Thyroid gland (tissue), 4 donors: ENCODE measurements at regions not wholly inside any gene's neighbourhood (a gene's known extent, or its start where the extent isn't known, plus 50 kb on each side); places are given as distances from the start of the nearest gene placed in this dataset.

Source experiments
- DNase-seq, 2 donors: peaks; one replicate each; pipeline ENCODE4 v3.0.0-alpha.2; 2019
- H3K27ac ChIP-seq, 3 donors: fragments of 200-600 bp; sonication (generic); 1 replicate in 2 of 3; 2 replicates in 1 of 3; pipeline ENCODE4 v1.5.1; 2016 to 2019; ENCODE audit warnings: mild to moderate bottlenecking in 1 of 3, moderate library complexity in 1 of 3
- H3K27me3 ChIP-seq: fragments of 200-600 bp; sonication (generic); one replicate; pipeline ENCODE4 v1.5.1; 2019
- H3K36me3 ChIP-seq, 2 donors: fragments of 200-600 bp; sonication (generic); one replicate each; pipeline ENCODE4 v1.5.1; 2016 to 2019
- H3K4me1 ChIP-seq, 2 donors: fragments of 200-600 bp; sonication (generic); one replicate each; pipeline ENCODE4 v1.5.1; 2017 to 2019
- H3K4me3 ChIP-seq, 3 donors: fragments of 200-600 bp; sonication (generic); replicated peaks in 1 of 3; 1 replicate in 2 of 3; 2 replicates in 1 of 3; pipeline ENCODE4 v1.5.1; 2016; ENCODE audit warnings: mild to moderate bottlenecking in 1 of 3
- H3K9me3 ChIP-seq: fragments of 200-600 bp; sonication (generic); one replicate; pipeline ENCODE4 v1.5.1; 2017
- CTCF ChIP-seq, 6 experiments: fragments of 200-600 bp in 3 of 6; fragments of 450-650 bp in 3 of 6; sonication (generic) in 3 of 6; IDR thresholded peaks; one replicate each; pipeline ENCODE4 v1.5.1; 2016 to 2019; ENCODE audit warnings: antibody characterized with exemption in 6 of 6, mild to moderate bottlenecking in 2 of 6, inconsistent platforms in 1 of 6, moderate library complexity in 1 of 6
- POLR2A ChIP-seq, 2 donors: fragments of 450-650 bp; IDR thresholded peaks; one replicate each; pipeline ENCODE4 v1.6.1; 2017; ENCODE audit warnings: antibody characterized with exemption in 2 of 2, mild to moderate bottlenecking in 2 of 2, moderate library complexity in 1 of 2
- WGBS, 2 donors: methylation state at CpG; one replicate each; pipeline ENCODE4 v1.1.5; 2017; 5-methylcytosine and 5-hydroxymethylcytosine counted together
- intact Hi-C: fragments of 100-400 bp; cut with DNase I; formaldehyde crosslinking; loops from one replicate; pipeline ENCODE4 v1.15.1; 2023

DNA sequence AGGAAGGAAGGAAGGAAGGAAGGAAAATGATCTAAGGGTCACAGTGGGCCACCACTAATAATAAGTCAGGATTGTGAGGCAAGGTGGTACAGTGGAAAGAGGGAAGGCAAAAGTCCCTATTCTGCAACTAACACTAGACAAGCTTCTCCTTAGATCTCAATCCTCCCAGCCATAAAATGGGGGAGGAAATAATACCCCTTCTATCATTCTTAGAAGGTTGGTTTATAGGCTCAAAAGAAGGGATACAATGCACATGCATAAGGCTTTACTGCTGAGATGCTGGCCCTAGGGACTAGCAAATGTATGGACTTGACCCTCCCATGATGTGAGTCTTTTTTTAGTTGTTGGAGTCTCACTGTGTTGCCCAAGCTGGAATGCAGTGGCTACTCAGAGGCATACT lies 167.7 kb upstream of the ZNF507 start:
- intact Hi-C loops = no loop called here
- H3K27ac ChIP-seq = no peak overlapping the region
- TF ChIP-seq POLR2A (IDR thresholded peaks at IDR 0.05) = no peak
- TF ChIP-seq CTCF (IDR thresholded peaks at IDR 0.05) = no peak

DNA sequence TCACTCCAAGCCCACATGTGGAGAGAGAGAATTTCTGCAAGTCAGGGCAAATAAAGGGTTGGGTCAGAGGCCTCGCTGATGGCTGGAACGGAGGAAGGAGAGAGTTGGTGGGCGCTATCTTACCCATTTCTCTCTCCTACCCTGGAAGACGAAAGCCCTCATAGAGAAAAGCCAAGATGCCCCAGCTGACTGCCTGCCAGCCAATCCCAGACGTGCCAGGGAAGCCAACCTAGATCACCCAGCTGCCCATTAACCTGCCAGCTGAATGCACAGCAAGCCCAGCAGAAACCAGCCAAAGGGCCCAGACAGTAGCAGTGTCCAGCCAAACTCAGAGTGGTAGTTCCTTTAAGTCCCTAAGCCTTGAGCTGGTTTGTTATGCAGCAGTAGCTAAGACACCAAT lies 167.0 kb upstream of the ZNF507 start:
- WGBS, 2 donors = 93 to 98% methylated on average over 5 of the region's 5 CpGs
- intact Hi-C loops = no loop called here
- Histone ChIP-seq H3K4me3 (no peak overlapping the region), H3K27me3 (no peaks in the 10 kb centered on the region), H3K4me1 (peaks cover 0 to 10% of the 10 kb centered on the region in 2 donors), H3K9me3 (no peaks in the 10 kb centered on the region), H3K27ac (no peak overlapping the region), H3K36me3 (no peaks in the 10 kb centered on the region)
- TF ChIP-seq POLR2A (IDR thresholded peaks at IDR 0.05) (no peak), CTCF (IDR thresholded peaks at IDR 0.05) (no peak)
- DNase-seq = no peak

More for the DNA sequence above, 167.7 kb upstream of the ZNF507 start:
- DNase-seq = no peak
- Histone ChIP-seq H3K4me3 (no peak overlapping the region), H3K9me3 (no peaks in the 10 kb centered on the region), H3K36me3 (no peaks in the 10 kb centered on the region), H3K4me1 (peaks cover 0 to 10% of the 10 kb centered on the region in 2 donors), H3K27me3 (no peaks in the 10 kb centered on the region)

- H3K27ac ChIP-seq = no peak overlapping the region
- no peak for DNase-seq
- H3K9me3 ChIP-seq = no peaks in the 10 kb centered on the region
- no peaks in the 10 kb centered on the region for H3K27me3 ChIP-seq
- TF ChIP-seq POLR2A (IDR thresholded peaks at IDR 0.05) = no peak
- TF ChIP-seq CTCF (IDR thresholded peaks at IDR 0.05) = no peak
- peaks cover 0 to 10% of the 10 kb centered on the region in 2 donors for H3K4me1 ChIP-seq
- WGBS, 2 donors = 86% methylated on average over 4 to 5 of the region's 7 CpGs
- no peak overlapping the region for H3K4me3 ChIP-seq
- intact Hi-C loops = no loop called here
- H3K36me3 ChIP-seq = no peaks in the 10 kb centered on the region
Measured at GRCh38 chr19:32178956-32179355, 166.5 kb upstream of the ZNF507 start.

DNA sequence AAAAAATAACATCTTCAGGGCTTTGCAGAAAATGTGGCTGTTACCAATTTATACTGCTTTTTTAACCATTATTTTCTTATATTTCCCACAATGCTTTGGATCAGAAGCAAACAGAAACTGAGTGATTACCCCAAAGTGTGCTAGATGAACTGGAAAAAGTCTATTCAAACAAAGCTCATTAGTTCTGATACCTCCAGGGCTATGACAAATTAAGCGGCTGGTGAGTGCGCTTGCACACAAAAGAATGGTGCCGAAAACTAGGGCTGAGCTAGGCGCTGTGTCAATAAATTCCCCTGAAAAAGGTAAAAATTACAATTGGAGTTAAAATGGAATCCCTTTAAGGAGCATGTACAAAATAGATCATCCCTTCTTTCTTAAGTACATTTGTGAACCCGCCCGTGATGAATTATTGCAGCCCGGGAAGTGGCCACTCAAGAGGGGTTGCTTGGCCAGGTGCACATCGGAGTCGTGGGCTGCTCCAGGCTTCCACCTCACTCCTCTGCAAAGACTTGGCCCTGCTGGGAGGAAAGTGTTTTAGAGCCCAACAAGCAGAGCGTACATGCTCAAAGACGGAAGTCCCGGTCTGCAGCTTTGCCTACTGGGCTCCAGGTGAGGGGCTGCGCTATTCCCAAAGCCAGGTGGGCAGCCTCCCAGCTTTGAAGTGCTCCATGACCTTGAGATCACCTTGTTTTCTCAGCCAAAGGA lies 164.0 kb upstream of the ZNF507 start:
- Histone ChIP-seq H3K27ac (no peak overlapping the region), H3K9me3 (no peaks in the 10 kb centered on the region), H3K27me3 (no peaks in the 10 kb centered on the region), H3K36me3 (no peaks in the 10 kb centered on the region), H3K4me3 (no peak overlapping the region), H3K4me1 (peaks cover 0 to 10% of the 10 kb centered on the region in 2 donors)
- TF ChIP-seq POLR2A (IDR thresholded peaks at IDR 0.05) = no peak
- no peak for TF ChIP-seq CTCF (IDR thresholded peaks at IDR 0.05)
- intact Hi-C loops = no loop called here
- peak; percentile 34 to 35 for DNase-seq
- 34 to 42% methylated on average over 10 to 13 of the region's 13 CpGs for WGBS, 2 donors

DNA sequence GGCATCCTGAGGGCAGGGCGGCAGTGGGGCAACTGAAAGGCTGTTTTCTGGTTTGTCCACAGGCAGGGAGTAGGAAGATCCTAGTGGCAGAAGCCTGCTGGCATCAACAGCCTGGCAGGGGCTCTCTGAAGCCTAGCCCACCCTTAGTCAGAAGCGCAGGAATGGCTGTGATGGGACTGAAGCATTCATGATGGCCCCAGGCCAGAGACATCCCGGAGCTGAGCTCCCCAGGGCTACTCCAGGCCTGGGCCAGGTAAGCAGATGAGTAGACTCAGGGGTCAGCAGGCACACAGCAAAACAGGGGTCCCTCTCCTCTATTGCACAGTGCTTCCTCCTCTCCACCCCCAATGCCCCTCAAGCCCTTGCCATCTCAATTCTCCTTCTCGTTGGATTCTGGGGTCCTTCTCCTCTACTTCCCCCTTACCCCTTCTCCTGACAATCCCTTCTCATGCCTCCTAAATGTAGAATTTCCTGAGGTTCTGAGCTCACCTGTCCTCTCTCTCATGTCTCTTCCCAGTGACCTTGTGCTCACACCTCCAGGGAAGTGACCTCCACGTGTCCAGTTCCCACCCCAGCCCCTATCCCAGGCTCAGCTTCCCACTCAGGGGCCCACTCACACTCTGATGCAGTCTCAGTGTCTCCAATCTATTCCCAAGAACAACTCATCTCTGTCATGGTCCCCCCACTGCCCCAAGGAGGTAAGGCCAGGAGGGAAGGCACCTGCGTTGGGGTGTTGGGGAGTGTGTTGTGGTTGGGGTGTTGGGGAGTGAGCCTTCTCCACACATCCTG lies 158.7 kb upstream of the ZNF507 start:
- Histone ChIP-seq H3K9me3 (no peaks in the 10 kb centered on the region), H3K27me3 (no peaks in the 10 kb centered on the region), H3K36me3 (no peaks in the 10 kb centered on the region), H3K4me3 (no peak overlapping the region), H3K27ac (no peak overlapping the region), H3K4me1 (peaks cover 0 to 2% of the 10 kb centered on the region in 2 donors)
- TF ChIP-seq CTCF (IDR thresholded peaks at IDR 0.05) = no peak
- TF ChIP-seq POLR2A (IDR thresholded peaks at IDR 0.05) = no peak
- intact Hi-C loops = no loop called here
- 82 to 88% methylated on average over 6 of the region's 6 CpGs for WGBS, 2 donors
- no peak for DNase-seq
